PC-9 (cell line): ENCODE measurements at regions not wholly inside any gene's neighbourhood (a gene's known extent, or its start where the extent isn't known, plus 50 kb on each side); places are given as distances from the start of the nearest gene placed in this dataset.

ENCODE experiments used
- BruUV-seq: library from RNA; stranded (reverse); fragments of 400-500 nt; replicated peaks from 2 replicates; lab custom pipeline; 2021; lab: Mats Ljungman, UMichigan
- CTCF ChIA-PET: fragments of 300-600 bp; sonication (Branson Sonifier 250); formaldehyde crosslinking; loops from one replicate; lab custom pipeline; 2022; ENCODE audit warnings: antibody characterized with exemption; lab: Charles Lee
- POLR2A ChIA-PET: fragments of 300-600 bp; sonication (Branson Sonifier 250); formaldehyde crosslinking; loops from one replicate; lab custom pipeline; 2022; ENCODE audit warnings: antibody characterized with exemption; ENCODE audit not compliant: unreplicated experiment; lab: Charles Lee
- DNase-seq, 2 experiments: peaks; one replicate each; pipeline versions ENCODE4 v3.0.0 to v3.0.0-alpha.2; 2015 to 2022; ENCODE audit warnings: mixed read lengths in 1 of 2
- H2AFZ ChIP-seq: fragments of 200-600 bp; sonication (generic); 2 replicates; pipeline ENCODE4 v1.8.1; 2017; ENCODE audit warnings: antibody characterized with exemption
- H3F3A ChIP-seq: fragments of 200-600 bp; sonication (generic); 2 replicates; pipeline ENCODE4 v1.8.1; 2017; ENCODE audit warnings: antibody characterized with exemption, mild to moderate bottlenecking, low read depth; ENCODE audit not compliant: insufficient read depth
- H3K27ac ChIP-seq: fragments of 200-600 bp; sonication (generic); 2 replicates; pipeline ENCODE4 v1.6.1; 2016; ENCODE audit warnings: mixed run types
- H3K27me3 ChIP-seq: fragments of 200-600 bp; sonication (generic); 2 replicates; pipeline ENCODE4 v1.6.1; 2016; ENCODE audit warnings: low read depth, mixed run types; ENCODE audit not compliant: insufficient read depth
- H3K36me3 ChIP-seq: fragments of 200-600 bp; sonication (generic); 2 replicates; pipeline ENCODE4 v1.6.1; 2016; ENCODE audit warnings: low read depth, mixed run types
- H3K4me1 ChIP-seq: fragments of 200-600 bp; sonication (generic); replicated peaks from 2 replicates; pipeline ENCODE4 v1.6.1; 2016; ENCODE audit warnings: mixed run types; ENCODE audit not compliant: insufficient read depth
- H3K4me2 ChIP-seq: fragments of 200-600 bp; sonication (generic); 2 replicates; pipeline ENCODE4 v1.6.1; 2017; ENCODE audit warnings: mixed run types
- H3K4me3 ChIP-seq: fragments of 200-600 bp; sonication (generic); 2 replicates; pipeline ENCODE4 v1.6.1; 2016; ENCODE audit warnings: mixed run types
- H3K79me2 ChIP-seq: fragments of 200-600 bp; sonication (generic); 2 replicates; pipeline ENCODE4 v1.6.1; 2017; ENCODE audit warnings: low read depth, mixed run types
- H3K9me2 ChIP-seq: fragments of 200-600 bp; sonication (generic); 2 replicates; pipeline ENCODE4 v1.8.1; 2017; ENCODE audit warnings: mild to moderate bottlenecking; ENCODE audit not compliant: insufficient read depth
- H3K9me3 ChIP-seq: fragments of 200-600 bp; sonication (generic); 2 replicates; pipeline ENCODE4 v1.8.1; 2016; ENCODE audit warnings: low read depth; ENCODE audit not compliant: insufficient read depth
- H4K20me1 ChIP-seq: fragments of 200-600 bp; sonication (generic); 2 replicates; pipeline ENCODE4 v1.8.1; 2017; ENCODE audit not compliant: insufficient read depth
- CTCF ChIP-seq: fragments of 200-600 bp; sonication (generic); conservative IDR thresholded peaks from 2 replicates; pipeline ENCODE4 v1.6.1; 2017; ENCODE audit warnings: mixed run types, antibody characterized with exemption, mild to moderate bottlenecking, moderate library complexity
- EZH2 ChIP-seq: fragments of 200-600 bp; sonication (generic); IDR thresholded peaks from 2 replicates; pipeline ENCODE4 v1.8.0; 2017; ENCODE audit warnings: antibody characterized with exemption, low read depth
- intact Hi-C: fragments of 100-400 bp; cut with micrococcal nuclease; formaldehyde crosslinking; loops from one replicate; pipeline ENCODE4 v1.10.0; 2022; ENCODE audit not compliant: unreplicated experiment

- TF ChIP-seq EZH2 (no peak), CTCF (no peak)
- no peak for DNase-seq
- H3K4me3 ChIP-seq: no peak overlapping the region
- ChIA-PET CTCF (no interaction called here), POLR2A (interaction anchor here (0.5 kb wide), 1 partner anchor 1153 kb away, joined by 9 read pairs; no protein-coding TSS in a partner anchor)
- no peaks in the 10 kb centered on the region for H3K9me2 ChIP-seq
- no peak overlapping the region for H3K27ac ChIP-seq
- H3K27me3 ChIP-seq: no peaks in the 10 kb centered on the region
- H3K79me2 ChIP-seq: no peaks in the 10 kb centered on the region
- no TSS peak for BruUV-seq
- H4K20me1 ChIP-seq: no peaks in the 10 kb centered on the region
- H3F3A ChIP-seq: no peaks in the 10 kb centered on the region
- no peaks in the 10 kb centered on the region for H3K4me1 ChIP-seq
- no peak overlapping the region for H2AFZ ChIP-seq
- intact Hi-C loops: no loop called here
- H3K36me3 ChIP-seq: no peaks in the 10 kb centered on the region
- H3K9me3 ChIP-seq: no peaks in the 10 kb centered on the region
- no peak overlapping the region for H3K4me2 ChIP-seq
Measured at GRCh38 chr12:16857456-16857923, 251.5 kb upstream of the LMO3 start.

GRCh38 chr12:16854465-16854864 lies 248.5 kb upstream of the LMO3 start:
- no peak overlapping the region for H3K27ac ChIP-seq
- TF ChIP-seq CTCF (no peak), EZH2 (no peak)
- CTCF ChIA-PET: no interaction called here
- H3F3A ChIP-seq: no peaks in the 10 kb centered on the region
- no peaks in the 10 kb centered on the region for H3K27me3 ChIP-seq
- intact Hi-C loops: no loop called here
- H3K9me2 ChIP-seq: no peaks in the 10 kb centered on the region
- H3K4me2 ChIP-seq: no peak overlapping the region
- POLR2A ChIA-PET: no interaction called here
- H3K9me3 ChIP-seq: no peaks in the 10 kb centered on the region
- BruUV-seq: no TSS peak
- no peaks in the 10 kb centered on the region for H3K79me2 ChIP-seq
- DNase-seq: no peak
- H3K4me3 ChIP-seq: no peak overlapping the region
- H3K4me1 ChIP-seq: no peaks in the 10 kb centered on the region
- H4K20me1 ChIP-seq: no peaks in the 10 kb centered on the region
- H3K36me3 ChIP-seq: no peaks in the 10 kb centered on the region
- no peak overlapping the region for H2AFZ ChIP-seq

GRCh38 chr12:16849473-16849872 lies 243.5 kb upstream of the LMO3 start:
- Histone ChIP-seq H3K4me1 (no peaks in the 10 kb centered on the region), H3K79me2 (no peaks in the 10 kb centered on the region), H3K4me2 (no peak overlapping the region), H3K4me3 (no peak overlapping the region), H3K9me2 (no peaks in the 10 kb centered on the region), H3K9me3 (no peaks in the 10 kb centered on the region), H3K27me3 (no peaks in the 10 kb centered on the region), H3K27ac (no peak overlapping the region), H2AFZ (no peak overlapping the region), H3F3A (no peaks in the 10 kb centered on the region), H3K36me3 (no peaks in the 10 kb centered on the region), H4K20me1 (no peaks in the 10 kb centered on the region)
- no TSS peak for BruUV-seq
- ChIA-PET POLR2A (interaction anchor here (1.0 kb wide), 1 partner anchor 954 kb away, joined by 3 read pairs; no protein-coding TSS in a partner anchor), CTCF (no interaction called here)
- DNase-seq: no peak
- TF ChIP-seq EZH2 (no peak), CTCF (no peak)
- intact Hi-C loops: no loop called here
